GM18505 (cell line): ENCODE measurements at regions not wholly inside any gene's neighbourhood (a gene's known extent, or its start where the extent isn't known, plus 50 kb on each side); places are given as distances from the start of the nearest gene placed in this dataset.

Experiments
- ATAC-seq: cut with Tn5 transposase; IDR thresholded peaks from one replicate; pipeline ENCODE4 v1.9.1; 2021; ENCODE audit not compliant: unreplicated experiment
- POLR2A ChIP-seq: IDR thresholded peaks from 4 replicates; pipeline ENCODE4 v1.6.1; 2011; ENCODE audit warnings: borderline replicate concordance; ENCODE audit not compliant: insufficient read depth, insufficient read length; ENCODE audit errors: extremely low read depth

GRCh38 chr4:177547985-177548384 lies 105.7 kb upstream of the AGA start:
- ATAC-seq: no peak
- TF ChIP-seq POLR2A: no peak

GRCh38 chr4:177555007-177555574 lies 112.9 kb upstream of the AGA start:
- TF ChIP-seq POLR2A: no peak
- ATAC-seq: no peak

DNA sequence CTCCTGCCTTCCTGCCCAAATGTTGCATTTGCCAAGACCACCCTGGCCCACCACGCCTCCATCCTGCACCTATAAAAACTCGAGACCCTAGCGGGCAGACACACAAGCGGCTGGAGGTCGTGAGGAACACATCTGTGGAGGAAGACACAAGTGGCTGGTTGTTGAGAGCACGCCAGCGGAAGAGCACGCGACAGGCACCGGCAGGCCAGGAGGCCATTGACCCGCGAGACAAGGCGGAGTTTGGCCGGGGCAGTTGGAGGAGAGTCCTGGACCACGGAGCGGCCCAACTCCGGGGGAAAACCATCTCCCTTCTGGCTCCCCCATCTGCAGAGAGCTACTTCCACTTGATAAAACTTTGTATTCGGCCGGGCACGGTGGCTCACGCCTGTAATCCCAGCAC lies 115.2 kb upstream of the AGA start:
- no peak for ATAC-seq
- no peak for TF ChIP-seq POLR2A

- no peak for TF ChIP-seq POLR2A
- ATAC-seq: no peak
Measured at GRCh38 chr4:177558995-177559394, 116.8 kb upstream of the AGA start.

- no peak for ATAC-seq
- TF ChIP-seq POLR2A: no peak
Measured at GRCh38 chr4:177562163-177562562, 119.9 kb upstream of the AGA start.

DNA sequence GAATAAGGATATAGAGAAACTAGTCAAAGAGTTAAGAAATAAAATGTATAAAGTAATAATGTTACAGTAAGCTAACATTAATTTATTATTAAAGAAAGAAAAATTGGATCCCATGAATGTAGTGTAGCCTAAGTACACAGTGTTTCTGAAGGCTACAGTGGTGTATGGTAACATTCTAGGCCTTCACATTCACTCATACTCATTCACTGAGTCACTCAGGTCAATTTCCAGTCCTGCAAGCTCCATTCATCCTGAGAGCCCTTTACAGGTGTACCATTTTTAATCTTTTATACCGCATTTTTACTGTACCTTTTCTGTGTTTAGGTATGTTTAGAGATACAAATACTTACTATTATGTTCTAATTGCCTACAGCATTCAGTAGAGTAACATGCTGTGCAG lies 120.6 kb upstream of the AGA start:
- TF ChIP-seq POLR2A: no peak
- no peak for ATAC-seq

DNA sequence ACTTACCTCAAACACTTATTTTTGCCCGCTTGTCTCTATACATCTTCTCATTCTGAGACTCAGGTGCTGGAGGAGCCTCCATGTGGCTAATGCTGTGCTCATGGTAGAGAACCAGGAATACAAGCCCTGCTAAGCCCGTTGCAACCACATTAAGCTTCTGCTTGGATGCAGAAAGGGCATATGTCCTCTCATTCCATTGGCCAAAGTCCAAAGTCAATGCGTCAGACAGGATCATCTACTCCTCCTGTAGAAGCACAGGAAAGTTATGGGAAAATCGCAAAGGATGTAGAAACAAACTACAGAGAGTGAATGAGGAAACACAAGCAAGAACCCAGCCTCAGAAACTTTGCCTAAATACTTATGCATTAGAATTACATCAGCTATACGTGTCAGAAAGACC lies 124.5 kb upstream of the AGA start:
- ATAC-seq: no peak
- no peak for TF ChIP-seq POLR2A

GRCh38 chr4:177568931-177569330 lies 126.7 kb upstream of the AGA start:
- no peak for ATAC-seq
- no peak for TF ChIP-seq POLR2A

GRCh38 chr4:177569434-177569833 lies 127.2 kb upstream of the AGA start:
- no peak for ATAC-seq
- no peak for TF ChIP-seq POLR2A

GRCh38 chr4:177573507-177573906 lies 131.3 kb upstream of the AGA start:
- TF ChIP-seq POLR2A: no peak
- no peak for ATAC-seq

DNA sequence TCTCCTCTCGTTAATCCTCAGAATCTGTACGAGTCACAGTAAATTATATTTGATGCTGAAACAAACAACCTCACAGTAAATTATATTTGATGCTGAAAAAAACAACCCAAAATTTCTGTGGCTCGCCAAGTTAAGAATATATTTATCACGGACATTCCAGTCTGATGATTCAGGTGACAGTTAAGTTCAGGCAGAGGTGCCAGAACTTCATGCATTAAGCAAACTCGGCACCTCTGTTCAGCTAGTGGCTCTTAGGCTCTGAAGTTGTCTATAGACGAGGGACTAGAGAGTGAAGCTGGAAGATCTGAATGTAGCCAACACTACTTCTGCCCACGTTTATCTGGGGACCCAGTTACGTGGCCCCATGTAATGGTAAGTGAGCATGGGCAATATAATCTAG lies 132.2 kb upstream of the AGA start:
- no peak for ATAC-seq
- TF ChIP-seq POLR2A: no peak

DNA sequence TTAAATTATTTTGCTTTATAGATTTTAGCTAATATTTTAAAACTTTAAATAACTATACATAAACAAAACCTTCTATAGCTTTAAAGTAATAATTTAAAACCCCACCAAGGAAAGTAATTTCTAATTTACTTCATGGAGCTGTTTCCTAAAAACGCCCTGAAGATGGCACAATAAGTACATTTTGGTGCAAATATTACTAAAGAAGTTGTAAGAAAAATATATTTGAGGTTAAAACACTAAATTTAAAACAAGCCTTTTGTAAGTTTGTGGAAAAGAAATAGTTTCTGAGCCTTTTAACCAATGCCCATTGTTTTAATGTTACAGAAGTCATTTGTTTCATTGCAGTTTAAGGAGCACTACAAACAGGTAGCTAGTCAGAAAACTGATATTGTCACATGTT lies 137.4 kb upstream of the AGA start:
- TF ChIP-seq POLR2A: no peak
- no peak for ATAC-seq

- no peak for TF ChIP-seq POLR2A
- no peak for ATAC-seq
Measured at GRCh38 chr4:177582992-177583391, 140.8 kb upstream of the AGA start.

- TF ChIP-seq POLR2A: no peak
- ATAC-seq: no peak
Measured at GRCh38 chr4:177587989-177588388, 145.8 kb upstream of the AGA start.

- no peak for ATAC-seq
- no peak for TF ChIP-seq POLR2A
Measured at GRCh38 chr4:177595386-177595785, 153.1 kb upstream of the AGA start.

DNA sequence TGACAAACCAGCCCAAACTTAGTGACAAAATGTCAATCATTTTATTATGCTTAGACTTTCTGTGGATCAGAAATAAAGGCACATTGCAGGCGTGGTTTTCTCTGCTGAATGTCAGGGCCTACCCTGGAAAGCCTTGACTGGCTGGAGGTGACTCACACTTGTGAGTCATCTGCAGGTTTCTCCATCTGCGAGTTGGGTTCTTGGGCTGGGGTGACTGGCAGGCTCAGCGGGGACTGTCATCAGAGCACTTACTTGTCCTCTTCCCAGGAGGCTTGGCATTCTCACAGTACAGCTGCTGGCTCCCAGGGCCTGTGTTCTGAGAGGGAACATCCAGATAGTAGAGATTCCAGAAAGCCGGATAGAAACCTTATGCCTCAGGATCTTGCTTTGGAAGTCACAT lies 153.8 kb upstream of the AGA start:
- no peak for TF ChIP-seq POLR2A
- ATAC-seq: no peak

DNA sequence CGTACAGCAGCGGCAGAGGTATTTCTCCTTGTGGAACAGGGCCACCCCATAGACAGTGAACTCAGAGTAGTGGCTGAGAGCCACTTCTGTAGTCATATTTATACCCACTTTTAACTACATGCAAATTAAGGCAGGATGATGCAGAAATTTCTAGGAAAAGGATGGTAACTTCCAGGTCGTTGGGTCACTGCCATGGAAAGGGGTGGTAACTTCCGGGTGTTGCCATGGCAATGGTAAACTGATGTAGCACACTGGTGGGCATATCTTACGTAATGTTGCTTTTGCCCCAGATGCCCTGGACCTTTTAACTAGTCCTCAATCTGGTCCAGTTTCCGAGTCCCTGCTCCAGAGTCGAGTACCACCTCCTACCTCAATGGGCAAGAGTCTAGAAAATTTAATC lies 154.8 kb upstream of the AGA start:
- no peak for TF ChIP-seq POLR2A
- ATAC-seq: no peak
